G401 (cell line): ENCODE measurements at regions not wholly inside any gene's neighbourhood (a gene's known extent, or its start where the extent isn't known, plus 50 kb on each side); places are given as distances from the start of the nearest gene placed in this dataset.

Experiments
- DNase-seq: peaks from one replicate; pipeline ENCODE4 v3.0.0-alpha.2; 2015; ENCODE audit warnings: low spot score
- in situ Hi-C: cut with HindIII; loops from 2 replicates; pipeline ENCODE4 v1.10.0; 2016; ENCODE audit warnings: low sequenced_read_pairs, mixed read lengths

DNA sequence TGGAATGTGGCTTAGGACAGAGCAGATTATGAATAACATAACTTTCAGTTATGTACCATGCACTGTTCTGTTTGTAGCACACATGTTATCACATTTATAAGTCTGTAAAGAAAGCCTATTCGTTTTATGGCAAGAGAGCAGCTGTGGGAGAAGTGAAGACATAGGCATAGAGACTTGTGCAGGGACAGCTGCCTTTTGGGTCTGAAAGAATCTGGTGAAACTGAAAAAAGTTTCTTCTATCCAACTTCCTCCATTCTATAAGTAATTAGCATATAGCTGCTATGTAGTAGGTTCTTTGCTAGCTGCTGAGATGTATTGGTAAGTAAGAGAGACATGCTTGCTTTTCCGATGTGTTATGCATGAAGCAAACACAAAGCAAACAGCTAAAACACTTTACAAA, 1095.4 kb upstream of the CADM2 start:
- DNase-seq = no peak
- in situ Hi-C loops = no loop called here

DNA sequence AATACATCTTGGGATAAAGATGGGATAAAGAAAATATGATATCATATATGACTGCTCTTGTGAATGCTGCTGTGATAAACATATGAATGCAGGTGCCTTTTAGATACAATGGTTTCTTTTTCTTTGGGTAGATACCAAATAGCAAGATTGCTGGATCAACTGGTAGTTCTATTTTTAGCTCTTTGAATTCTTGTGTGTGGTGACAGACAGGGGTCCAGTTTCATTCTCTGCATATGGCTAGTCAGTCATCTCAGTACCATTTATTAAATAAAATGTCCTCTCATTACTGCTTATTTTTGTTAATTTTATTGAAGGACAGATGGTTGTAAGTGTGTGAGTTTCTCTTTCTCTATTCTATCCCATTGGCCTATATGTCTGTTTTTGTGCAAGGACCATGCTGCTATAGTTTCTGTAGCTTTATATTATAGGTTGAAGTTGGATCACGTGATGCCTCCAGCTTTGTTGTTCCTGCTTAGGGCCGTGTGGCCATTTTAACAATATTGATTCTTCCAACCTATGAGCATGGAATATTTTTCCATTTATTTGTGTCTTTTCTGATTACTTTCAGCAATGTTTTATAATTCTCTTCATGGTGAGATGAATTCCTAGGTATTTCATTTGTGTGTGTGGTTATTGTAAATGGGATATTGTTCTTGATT, 1089.8 kb upstream of the CADM2 start:
- in situ Hi-C loops = no loop called here
- no peak for DNase-seq

DNA sequence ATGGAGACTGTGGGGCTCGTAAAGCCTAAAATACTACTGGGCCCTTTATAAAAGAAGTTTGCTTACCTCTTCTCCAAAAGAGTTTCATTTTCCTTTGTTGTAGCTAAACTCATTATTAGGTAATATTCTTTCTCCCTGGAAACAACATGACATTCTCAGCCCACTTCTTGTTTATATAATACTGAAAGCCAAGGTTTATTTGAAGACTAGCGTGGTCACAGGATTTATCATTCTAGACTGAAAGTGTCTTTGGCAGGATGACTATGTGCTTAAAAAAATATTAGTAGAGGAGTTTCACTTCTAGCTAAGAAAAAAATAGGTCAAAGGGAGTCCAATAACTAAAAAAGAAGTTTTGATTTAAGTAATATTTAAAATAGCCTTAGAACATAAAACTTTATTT, 1085.2 kb upstream of the CADM2 start:
- no peak for DNase-seq
- in situ Hi-C loops = no loop called here

DNA sequence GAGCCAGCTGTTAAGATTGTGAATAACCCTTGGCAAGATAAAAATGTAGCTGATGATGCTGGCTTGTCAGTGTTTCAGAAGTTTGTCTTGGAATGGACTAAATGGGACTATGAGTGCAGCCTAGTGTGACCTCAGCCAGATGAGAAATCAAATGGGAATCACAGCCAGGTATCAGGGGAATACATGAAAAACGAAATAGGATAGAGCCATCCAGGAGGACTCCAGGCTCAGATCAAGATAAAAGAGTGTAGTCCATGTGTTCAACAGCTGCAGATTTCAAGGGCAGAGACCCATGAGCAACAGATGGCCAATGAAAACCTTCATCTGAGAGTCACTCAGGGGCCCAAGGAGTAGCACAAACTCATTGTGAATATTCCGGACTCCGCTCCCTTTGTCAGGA, 1080.9 kb upstream of the CADM2 start:
- DNase-seq = no peak
- in situ Hi-C loops = no loop called here

DNA sequence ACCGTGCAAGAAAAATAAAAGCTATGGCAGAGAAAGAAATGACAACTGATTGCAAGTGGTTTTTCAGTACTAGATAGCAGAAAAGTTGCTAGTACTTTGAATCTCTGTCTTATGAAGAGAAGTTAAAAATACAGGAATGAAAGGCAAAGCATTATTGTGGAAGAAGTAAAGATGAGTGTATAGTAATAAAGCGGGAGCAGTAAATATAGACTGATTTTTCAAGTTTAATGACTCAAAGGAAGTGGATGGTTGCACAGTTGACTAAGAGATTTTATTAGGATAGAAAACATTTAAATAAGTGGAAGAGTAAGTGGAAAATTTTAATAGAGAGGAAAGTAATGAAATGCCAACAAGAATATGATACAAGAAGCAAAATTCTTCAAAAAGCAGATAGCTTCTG, 1076.1 kb upstream of the CADM2 start:
- in situ Hi-C loops = no loop called here
- no peak for DNase-seq

DNA sequence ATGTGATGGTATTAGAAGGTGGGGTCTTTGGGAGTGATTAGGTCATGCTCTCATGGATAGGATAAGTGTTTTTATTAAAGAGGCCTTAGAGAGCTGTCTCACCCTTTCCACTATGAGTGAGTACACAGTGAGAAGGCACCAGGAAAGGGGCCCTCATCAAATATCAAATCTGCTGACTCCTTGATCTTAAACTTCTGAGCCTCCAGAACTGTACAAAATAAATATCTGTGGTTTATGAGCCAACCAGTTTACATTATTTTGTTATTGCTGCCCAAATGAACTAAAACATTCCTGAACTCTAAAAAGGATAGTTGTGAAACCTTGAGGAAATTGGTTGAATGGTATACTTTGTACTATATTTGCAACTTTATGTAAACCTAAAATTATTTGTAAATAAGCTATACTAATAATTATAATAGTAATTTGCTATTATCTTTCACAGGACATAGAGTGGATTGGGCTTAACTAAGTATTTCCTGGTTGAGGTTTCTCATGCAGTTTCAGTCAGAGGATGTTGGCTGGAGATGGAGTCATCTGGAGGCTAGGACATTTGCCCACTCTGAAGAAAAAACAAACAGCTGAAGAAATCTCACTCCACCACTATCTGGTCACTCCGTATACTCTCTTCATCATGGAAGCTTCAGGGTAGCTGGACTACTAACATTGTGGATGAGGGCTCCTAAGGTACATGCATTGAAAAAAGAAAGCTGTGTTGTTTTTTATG, 1068.6 kb upstream of the CADM2 start:
- in situ Hi-C loops = no loop called here
- no peak for DNase-seq

DNA sequence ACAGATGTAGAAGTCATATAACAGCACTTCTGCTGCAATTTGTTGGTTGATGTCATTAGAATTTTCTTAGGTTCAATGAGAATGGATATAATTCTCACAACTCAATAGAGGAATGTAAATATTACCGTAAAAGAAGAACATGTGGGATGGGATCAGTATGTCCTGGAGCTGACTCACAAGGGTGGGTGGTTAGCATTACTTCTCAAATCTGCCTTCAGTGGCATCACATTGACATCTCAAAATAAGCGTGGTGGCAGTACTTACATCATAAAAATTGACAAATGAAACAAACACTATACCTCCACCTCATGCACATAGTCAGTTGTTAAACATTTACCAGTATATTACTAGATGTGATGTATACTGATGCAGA, 1068.0 kb upstream of the CADM2 start:
- no peak for DNase-seq
- in situ Hi-C loops = no loop called here

DNA sequence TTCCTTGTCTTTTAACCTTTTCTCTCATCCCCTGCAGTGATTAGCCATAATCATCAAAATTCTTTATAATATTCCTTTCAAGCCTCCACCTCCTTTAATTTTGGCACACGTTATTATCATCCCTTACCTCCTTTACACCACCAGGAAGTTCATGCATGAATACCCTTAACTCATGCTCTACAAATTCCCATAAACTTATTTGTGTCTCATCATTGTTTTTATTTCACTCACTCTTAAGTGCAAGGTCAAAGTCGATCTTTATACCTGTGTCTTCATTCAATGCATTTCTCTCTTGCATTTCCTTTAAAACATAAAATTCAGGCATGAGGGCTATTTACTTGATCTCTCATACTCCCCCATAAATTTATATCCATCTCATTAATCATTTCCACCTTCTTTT, 1064.6 kb upstream of the CADM2 start:
- DNase-seq = no peak
- in situ Hi-C loops = no loop called here

DNA sequence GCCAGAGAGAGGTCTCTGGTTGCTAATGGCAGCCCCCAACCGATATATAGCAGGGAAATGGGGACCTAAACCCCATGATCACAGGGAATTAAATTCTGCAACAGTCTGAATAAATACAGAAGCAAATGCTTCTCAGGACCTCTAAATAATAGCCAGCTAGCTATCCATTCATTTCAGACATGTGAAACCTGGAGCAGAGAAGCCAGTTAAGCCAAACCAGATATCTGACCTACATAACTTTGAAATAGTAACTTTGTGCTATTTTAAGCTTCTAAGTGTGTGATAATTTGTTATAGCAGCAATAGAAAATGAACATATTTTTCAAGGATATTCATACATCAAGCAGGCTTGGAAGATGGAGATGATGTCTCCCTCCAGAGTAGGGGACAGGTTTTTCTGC, 1062.9 kb upstream of the CADM2 start:
- in situ Hi-C loops = no loop called here
- DNase-seq = no peak

DNA sequence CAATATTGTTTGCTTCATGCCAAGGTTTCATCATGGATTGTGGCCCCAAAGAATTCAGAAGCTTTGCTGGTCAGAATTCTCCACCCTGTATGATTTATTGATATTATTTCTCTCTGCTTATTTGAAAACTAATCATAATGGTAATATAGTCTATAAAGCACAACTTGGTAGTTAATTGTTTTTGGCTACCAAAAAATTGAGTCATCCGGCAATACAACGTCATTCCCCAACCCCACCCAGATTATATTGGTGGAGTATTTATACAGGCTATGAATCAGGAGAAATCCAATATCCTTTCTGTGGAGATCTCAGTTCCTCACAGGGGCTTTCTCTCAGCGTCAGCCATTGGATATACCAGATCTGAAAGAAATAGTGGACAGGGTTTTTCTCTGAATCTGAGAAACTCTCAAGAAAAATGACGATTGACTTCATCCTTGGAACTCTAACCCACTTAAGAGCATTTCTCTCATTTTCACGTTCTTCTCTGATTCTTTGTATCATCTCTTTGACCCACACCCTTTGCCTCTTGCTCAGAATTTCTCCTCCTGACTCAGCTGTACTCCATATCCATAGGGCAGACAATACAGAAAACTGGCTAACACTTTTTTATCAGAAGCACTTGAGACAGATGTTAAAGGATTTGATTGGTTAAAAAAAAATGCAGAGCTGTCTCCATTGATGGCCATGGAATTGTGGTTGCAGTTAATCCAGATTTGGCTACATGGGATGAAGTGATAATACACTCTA, 1055.8 kb upstream of the CADM2 start:
- in situ Hi-C loops = no loop called here
- no peak for DNase-seq

DNA sequence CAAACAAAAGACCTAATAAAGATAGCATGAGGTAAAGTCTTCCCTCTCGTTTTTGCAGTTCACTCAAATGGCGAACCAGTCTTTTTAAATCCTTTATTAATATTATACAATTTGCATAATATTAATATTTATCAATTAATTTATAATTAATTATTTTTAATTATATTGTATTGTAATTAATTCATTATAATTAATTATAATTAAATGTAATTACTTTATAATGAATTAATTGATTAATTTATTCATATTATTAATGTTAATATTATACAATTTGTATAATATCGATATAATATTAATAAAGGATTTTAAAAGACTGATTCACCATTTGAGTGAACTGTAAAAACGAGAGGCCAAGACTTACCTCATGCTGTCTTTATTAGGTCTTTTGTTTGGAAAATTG, 1045.4 kb upstream of the CADM2 start:
- in situ Hi-C loops = no loop called here
- no peak for DNase-seq

DNA sequence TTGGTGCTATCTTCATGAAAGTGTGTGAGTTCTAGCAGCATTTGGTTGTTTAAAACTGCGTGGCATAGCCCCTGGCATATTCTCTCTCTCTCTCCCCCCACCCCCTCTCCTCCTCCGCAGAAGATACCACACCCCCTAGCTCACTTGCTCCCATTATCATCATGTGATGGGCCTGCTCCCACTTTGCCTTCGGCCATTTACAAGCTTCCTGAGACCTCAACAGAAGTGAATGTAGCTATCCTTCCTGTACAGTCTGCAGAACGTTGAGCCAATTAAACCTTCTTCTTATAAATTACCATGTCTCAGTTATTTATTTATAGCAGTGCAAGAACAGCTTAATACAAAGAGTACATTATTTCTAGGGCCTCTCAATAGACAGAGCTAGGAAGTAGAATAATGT, 1032.5 kb upstream of the CADM2 start:
- no peak for DNase-seq
- in situ Hi-C loops = no loop called here

DNA sequence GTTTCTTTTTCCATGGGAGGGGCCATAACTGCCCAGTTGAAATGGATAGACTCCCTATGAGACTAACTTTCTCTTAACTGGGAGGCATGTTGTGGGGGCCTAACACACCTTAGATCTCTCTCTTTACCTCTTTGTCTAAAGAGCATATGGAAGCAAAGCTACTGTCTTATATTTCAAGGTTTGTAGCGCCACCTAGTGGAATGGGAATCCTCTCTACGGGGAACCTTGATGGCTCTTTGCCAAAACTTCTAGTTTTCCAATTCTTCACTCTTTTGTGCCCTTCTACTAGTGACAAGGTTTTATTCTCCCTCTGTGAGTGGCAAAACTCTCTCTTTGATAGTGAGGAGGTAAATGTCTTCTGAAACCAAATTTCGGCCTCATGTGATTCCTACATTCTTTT, 1030.4 kb upstream of the CADM2 start:
- DNase-seq = peak; percentile 13
- in situ Hi-C loops = no loop called here

DNA sequence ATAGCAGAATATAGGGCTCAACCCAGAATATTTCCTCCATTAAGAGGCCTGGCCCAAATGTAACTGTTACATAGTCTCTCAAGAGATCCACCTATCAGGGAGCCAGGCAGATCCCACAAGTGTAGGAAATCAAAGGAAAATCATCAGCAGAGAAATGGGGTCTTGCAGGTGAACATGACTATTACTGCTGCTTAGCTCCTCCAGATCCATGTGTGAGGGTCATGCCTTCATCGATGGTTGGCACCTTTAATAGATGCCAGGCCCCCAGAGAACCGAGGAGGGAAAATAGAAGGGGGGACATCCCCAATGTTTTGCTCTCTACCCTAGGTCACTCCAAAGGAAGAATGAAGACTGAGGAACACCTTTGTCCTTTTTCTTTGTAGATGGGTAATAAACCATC, 1029.9 kb upstream of the CADM2 start:
- no peak for DNase-seq
- in situ Hi-C loops = no loop called here

DNA sequence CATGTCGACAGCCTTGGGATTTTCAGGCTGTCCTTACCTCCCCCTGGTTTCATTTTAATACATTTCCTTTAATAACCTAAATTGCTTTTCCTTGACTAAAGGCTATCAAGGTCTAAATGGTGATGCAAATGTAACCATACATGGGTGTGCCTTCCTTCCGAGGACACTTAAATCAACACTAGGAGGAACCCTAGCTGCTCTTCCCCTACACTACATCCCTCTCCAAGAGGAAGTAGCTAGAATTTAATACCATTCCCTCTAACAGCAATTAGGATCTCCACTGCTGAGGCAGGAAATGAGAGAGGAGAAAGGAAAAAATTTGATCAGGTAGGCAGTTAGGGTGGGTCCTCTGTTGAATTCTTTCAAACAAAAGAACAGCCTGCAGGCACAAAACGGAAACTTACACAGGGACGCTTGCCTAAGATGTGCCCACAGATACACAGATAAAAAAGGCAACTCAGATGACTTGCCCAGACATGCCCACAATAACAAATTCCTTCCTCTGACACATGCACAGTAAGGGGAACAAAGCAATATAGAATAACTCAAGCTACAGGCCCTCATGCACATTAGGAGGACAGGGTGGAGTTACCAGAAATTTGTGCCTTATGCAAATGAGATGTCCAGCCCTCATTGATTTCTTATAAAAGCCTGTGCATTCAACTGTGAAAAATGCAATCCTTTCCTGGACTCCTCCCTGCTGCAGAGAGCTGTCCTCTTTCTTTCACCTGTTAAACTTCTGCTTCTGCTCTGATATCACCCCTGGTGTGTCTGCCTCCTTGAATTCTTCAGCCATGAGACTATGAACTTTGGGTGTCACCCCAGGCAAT, 1024.4 kb upstream of the CADM2 start:
- no peak for DNase-seq
- in situ Hi-C loops = no loop called here

DNA sequence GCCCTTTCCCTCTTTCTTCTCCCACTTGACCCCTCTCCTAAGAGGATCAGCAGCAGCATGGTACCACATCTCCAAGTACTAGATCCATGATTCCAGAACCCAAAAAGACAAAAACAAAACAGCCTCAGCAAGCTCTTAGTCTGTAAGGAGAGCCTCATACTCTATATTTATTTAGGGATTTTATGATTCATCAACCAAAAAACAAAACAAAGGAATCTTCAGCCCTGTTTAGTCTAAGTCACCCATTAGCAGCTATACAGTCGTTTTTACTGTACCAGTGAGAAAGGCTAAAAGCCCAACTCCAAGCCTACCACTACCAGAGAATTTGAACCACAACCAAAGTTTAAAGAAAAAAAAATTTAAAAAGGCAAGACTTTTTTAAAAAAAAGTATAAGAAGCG, 1020.3 kb upstream of the CADM2 start:
- DNase-seq = no peak
- in situ Hi-C loops = no loop called here

DNA sequence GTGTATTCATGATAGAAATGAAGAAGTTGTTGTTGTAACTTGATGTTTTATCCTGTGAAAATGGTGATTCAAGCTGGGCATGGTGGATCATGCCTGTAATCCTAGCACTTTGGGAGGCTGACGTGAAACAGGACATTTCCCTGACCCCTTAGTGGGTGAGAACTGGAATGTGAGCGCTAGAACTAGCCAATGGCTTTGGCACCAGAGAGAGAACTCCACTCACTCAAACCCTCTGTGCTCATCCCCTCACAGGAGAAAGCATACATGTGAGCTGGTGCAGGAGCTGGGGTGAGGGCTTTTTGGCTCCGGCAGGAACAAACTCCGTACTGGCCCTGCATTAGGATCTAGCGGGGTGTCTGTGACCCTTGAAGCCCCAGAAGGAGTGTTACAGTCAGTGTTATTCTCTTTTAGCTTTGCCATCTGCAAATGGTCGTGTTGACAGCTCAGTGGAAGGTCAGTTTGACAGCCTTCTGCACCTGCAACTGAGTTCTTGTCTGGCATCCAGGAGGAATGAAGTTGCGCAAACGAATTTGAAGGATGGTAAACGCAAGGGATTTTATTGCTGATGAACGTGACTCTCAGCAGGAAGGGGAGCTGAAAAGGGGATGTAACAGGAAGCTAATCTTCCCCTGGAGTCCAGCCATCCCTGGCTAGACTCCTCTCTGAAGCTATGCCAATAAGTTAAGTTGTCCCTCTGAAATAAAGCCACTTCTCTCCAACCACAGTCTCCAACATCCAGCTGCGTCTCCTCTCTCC, 1016.6 kb upstream of the CADM2 start:
- no peak for DNase-seq
- in situ Hi-C loops = no loop called here

DNA sequence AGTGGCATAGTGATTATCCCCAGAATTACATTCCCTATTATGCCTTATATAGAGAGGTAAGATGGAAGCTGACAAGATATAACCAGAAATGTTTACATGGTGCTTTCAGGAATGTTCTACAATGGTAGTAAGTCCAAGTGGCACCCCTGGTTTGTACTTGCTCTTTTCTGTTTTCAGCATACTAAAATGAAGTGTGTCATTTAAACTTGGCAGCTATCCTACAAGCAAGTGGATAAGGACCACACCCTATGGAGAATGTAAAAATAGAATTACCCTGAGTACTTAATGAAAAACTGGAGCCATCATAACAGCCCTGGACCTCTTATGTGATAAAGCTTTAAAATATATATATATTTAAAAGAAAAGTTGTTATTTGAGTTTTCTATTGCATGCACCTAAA, 1012.7 kb upstream of the CADM2 start:
- DNase-seq = no peak
- in situ Hi-C loops = no loop called here

DNA sequence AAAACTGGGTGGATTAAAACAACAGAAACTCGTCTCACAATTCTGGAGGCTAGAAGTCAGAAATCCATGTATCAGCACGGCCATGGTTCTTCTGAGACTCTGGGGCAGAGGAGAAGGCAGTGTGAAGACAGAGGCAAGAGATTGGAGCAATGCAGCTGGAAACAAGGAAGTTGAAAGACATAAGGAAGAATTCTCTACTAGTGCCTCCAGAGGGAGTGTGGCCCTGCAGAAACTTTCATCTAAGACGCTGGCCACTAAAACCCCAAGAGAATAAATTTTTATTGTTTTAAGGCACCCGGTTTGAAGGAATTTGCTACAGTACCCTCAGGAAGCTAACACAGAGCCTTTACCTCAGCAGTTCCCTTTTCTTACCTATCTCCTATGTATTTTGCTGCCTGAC, 1012.2 kb upstream of the CADM2 start:
- DNase-seq = no peak
- in situ Hi-C loops = no loop called here
